CD4-positive, alpha-beta T cell treated with Interleukin-6 at 100 ng/mL for 8 hours (primary cell): ENCODE measurements at regions not wholly inside any gene's neighbourhood (a gene's known extent, or its start where the extent isn't known, plus 50 kb on each side); places are given as distances from the start of the nearest gene placed in this dataset.
"Not testable (repeated sequence)": the region's sequence is repeated elsewhere in the genome, so short reads cannot be mapped to it uniquely, and the experiment has no call there.

Experiments used
- DNase-seq: peaks from one replicate; pipeline ENCODE4 v3.0.0-alpha.2; 2020; ENCODE audit warnings: mixed read lengths, low spot score

GRCh38 chr6:27773542-27774263, 138.5 kb downstream of the OR2B2 start:
- not testable (repeated sequence) for DNase-seq

GRCh38 chr6:27772261-27773001, 139.8 kb downstream of the OR2B2 start:
- DNase-seq, result peak; percentile 83

GRCh38 chr6:27771235-27771634, 141.0 kb downstream of the OR2B2 start:
- DNase-seq, result no peak

GRCh38 chr6:27770724-27771123, 141.5 kb downstream of the OR2B2 start:
- no peak for DNase-seq

- DNase-seq, result no peak
Measured at GRCh38 chr6:27768556-27768955, 143.6 kb downstream of the OR2B2 start.

- no peak for DNase-seq
Measured at GRCh38 chr6:27767851-27768250, 144.3 kb downstream of the OR2B2 start.

GRCh38 chr6:27766405-27766804, 145.8 kb downstream of the OR2B2 start:
- DNase-seq, result no peak

GRCh38 chr6:27765028-27765590, 147.1 kb downstream of the OR2B2 start:
- DNase-seq, result no peak

- no peak for DNase-seq
Measured at GRCh38 chr6:27761391-27761790, 150.8 kb downstream of the OR2B2 start.

- DNase-seq, result no peak
Measured at GRCh38 chr6:27760464-27760863, 151.7 kb downstream of the OR2B2 start.

- DNase-seq, result no peak
Measured at GRCh38 chr6:27759930-27760329, 152.3 kb downstream of the OR2B2 start.

GRCh38 chr6:27758491-27758890, 153.7 kb downstream of the OR2B2 start:
- DNase-seq, result no peak

- DNase-seq, result peak; percentile 52
Measured at GRCh38 chr6:27757307-27757706, 154.9 kb downstream of the OR2B2 start.

GRCh38 chr6:27755768-27756167, 156.4 kb downstream of the OR2B2 start:
- DNase-seq, result no peak

GRCh38 chr6:27754408-27754782, 157.8 kb downstream of the OR2B2 start:
- no peak for DNase-seq

GRCh38 chr6:27753668-27754407, 158.4 kb downstream of the OR2B2 start:
- DNase-seq, result peak; percentile 66

- peak; percentile 73 for DNase-seq
Measured at GRCh38 chr6:27752038-27752885, 159.9 kb downstream of the OR2B2 start.

- no peak for DNase-seq
Measured at GRCh38 chr6:27748661-27749060, 163.5 kb downstream of the OR2B2 start.

GRCh38 chr6:27747637-27748036, 164.6 kb downstream of the OR2B2 start:
- DNase-seq, result no peak

- DNase-seq, result not testable (repeated sequence)
Measured at GRCh38 chr6:27746860-27747259, 165.3 kb downstream of the OR2B2 start.

GRCh38 chr6:27743787-27744186, 168.4 kb downstream of the OR2B2 start:
- no peak for DNase-seq
